Coronary artery (tissue), 2 donors: ENCODE measurements at regions not wholly inside any gene's neighbourhood (a gene's known extent, or its start where the extent isn't known, plus 50 kb on each side); places are given as distances from the start of the nearest gene placed in this dataset.

Source experiments
- DNase-seq: peaks from one replicate; pipeline ENCODE4 v3.0.0-alpha.2; 2017; ENCODE audit warnings: low spot score
- H3K27ac ChIP-seq, 2 donors: fragments of 200-600 bp; sonication (generic); one replicate each; pipeline ENCODE4 v1.5.1; 2016 to 2019
- H3K4me3 ChIP-seq: fragments of 200-600 bp; sonication (generic); 2 replicates; pipeline ENCODE4 v1.5.1; 2016; ENCODE audit warnings: mild to moderate bottlenecking, moderate library complexity
- CTCF ChIP-seq: fragments of 200-600 bp; sonication (generic); IDR thresholded peaks from one replicate; pipeline ENCODE4 v1.5.1; 2019; ENCODE audit warnings: antibody characterized with exemption

- Histone ChIP-seq H3K27ac (peak overlapping the region; percentile 84 to 94), H3K4me3 (no peak overlapping the region)
- no peak for TF ChIP-seq CTCF
- DNase-seq = peak; percentile 94
Observed at GRCh38 chr1:175877939-175878737, 134.7 kb upstream of the TNR start.

DNA sequence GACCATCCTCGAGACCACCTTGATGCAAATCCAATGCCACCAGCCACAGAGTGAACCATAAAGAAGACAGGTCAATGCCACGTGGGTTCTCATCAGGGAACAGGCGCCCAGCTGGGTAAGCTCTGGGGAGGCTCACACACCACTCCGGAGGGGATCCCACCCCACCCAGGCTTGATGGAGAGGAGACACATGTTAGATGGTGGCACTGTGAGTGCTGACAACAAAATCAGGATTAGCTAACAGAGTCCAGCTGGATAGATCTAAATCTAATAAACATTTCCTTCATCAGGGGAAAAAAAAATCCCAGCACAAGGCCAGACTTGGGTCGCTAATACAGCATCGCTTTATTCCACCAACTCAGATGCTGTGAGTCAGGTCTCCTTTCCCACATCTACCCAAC, 132.2 kb upstream of the TNR start:
- no peak for DNase-seq
- TF ChIP-seq CTCF = no peak
- Histone ChIP-seq H3K4me3 (no peak overlapping the region), H3K27ac (no peak overlapping the region)

DNA sequence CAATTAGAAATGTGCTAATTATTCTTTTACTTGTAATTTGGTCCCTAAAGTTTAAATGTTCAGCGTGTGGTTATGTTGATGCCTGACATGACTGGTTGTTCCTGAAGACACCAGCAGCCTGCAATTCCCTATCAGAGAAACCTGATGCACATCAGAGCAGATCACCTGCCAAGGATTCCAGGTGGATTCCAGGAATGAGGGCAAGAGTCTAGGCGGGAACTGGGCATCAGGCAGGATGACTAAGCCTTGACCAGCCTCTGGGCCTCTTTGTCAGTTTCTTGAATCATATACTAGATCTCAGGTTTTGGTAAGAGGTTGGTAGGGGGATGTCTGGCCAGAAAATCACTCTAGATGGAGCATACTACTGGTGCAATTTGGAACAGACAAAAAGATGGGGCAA, 130.7 kb upstream of the TNR start:
- Histone ChIP-seq H3K4me3 (no peak overlapping the region), H3K27ac (peak overlapping the region in 1 of 2 donors; percentile 11)
- no peak for DNase-seq
- no peak for TF ChIP-seq CTCF

DNA sequence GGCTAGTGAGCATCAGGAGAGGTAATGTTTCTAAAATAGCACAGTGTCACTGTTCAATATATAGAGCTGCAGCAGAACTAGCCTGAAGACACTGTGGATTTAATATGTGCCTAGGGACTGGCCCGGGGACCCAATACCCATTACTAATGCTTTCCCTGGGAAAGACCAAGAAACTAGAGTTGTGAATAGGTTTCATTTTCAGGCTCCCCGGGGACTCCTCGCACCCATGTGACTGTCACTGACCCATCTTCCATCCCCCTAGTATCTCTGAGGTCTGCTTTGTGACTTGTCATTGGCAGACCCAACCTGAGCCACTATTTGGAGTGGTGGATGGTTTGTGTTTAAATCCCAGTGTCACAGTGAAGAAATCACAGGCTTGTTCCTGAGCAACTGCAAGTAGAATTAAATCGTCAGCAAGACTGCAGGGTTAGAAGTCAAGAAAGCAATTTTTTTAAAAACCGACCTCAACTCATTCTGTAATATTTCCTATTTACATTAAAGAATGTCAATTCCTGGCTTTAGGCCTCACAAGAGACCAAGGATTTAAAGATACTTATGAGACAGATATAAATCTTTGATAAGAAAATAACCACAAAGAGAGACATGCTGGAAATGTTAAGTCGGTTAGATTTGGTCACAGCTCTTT, 130.0 kb upstream of the TNR start:
- H3K4me3 ChIP-seq = no peak overlapping the region
- peak overlapping the region in 1 of 2 donors; percentile 11 for H3K27ac ChIP-seq
- DNase-seq = no peak
- TF ChIP-seq CTCF = no peak

GRCh38 chr1:175872588-175872987, 129.2 kb upstream of the TNR start:
- H3K27ac ChIP-seq = no peak overlapping the region
- no peak for TF ChIP-seq CTCF
- no peak for DNase-seq
- H3K4me3 ChIP-seq = no peak overlapping the region

DNA sequence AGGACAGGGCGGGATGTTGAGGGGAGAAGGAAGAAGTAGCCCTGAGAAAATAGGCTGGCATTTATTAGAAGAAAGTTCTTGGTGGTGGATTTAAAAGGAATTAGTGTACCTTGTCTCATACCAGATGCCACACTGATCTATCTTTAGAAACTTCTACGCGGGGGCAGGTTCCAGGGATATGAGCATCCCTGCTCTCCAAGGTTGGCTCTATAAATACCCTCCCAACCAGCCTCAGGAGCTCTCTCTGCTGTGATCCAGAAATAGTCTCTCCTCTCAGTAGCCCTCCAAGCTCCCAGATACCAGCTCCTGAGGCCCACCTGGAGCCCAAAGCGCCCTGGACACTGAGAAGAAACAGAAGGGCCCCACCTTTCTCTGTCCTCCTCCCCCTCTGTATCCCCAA, 128.3 kb upstream of the TNR start:
- TF ChIP-seq CTCF = no peak
- Histone ChIP-seq H3K27ac (no peak overlapping the region), H3K4me3 (no peak overlapping the region)
- DNase-seq = no peak

- H3K27ac ChIP-seq = no peak overlapping the region
- TF ChIP-seq CTCF = no peak
- no peak overlapping the region for H3K4me3 ChIP-seq
- no peak for DNase-seq
Observed at GRCh38 chr1:175870217-175870616, 126.8 kb upstream of the TNR start.
